GM18507 (cell line): ENCODE measurements at regions not wholly inside any gene's neighbourhood (a gene's known extent, or its start where the extent isn't known, plus 50 kb on each side); places are given as distances from the start of the nearest gene placed in this dataset.

Source experiments
- DNase-seq: peaks from one replicate; pipeline ENCODE4 v3.0.0; 2011; ENCODE audit warnings: low read depth; ENCODE audit not compliant: insufficient read length; ENCODE audit errors: extremely low spot score
- FAIRE-seq: peaks from 2 replicates; lab custom pipeline; 2011; peaks lifted over from hg19 to GRCh38; lab: Jason Lieb, UNC

DNA sequence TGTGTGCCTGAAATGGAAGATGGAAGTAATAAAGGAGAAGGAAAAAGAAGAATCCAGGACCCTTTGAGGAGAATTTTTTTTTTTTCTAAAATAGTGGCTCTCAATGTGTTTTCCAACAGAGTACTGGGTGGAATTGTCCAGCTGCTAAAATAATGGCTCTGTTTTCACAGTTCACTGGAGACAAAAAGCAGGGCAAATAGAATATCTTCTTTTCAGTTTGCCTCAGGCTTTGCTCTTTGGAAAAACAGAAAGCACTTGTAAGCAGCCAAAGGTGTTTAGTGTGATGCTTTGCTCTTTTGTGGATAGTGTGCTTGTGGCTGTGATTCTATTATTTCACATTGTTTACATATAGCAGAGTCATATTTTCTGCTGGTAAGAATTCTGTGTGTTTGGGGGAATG, 77.4 kb upstream of the MROH9 start:
- FAIRE-seq: no peak
- no peak for DNase-seq

- FAIRE-seq: no peak
These were observed 71.7 kb upstream of the MROH9 start for GRCh38 chr1:170863621-170864020.

GRCh38 chr1:170864238-170864637, 71.1 kb upstream of the MROH9 start:
- FAIRE-seq (no peak), DNase-seq (no peak)

More at GRCh38 chr1:170863621-170864020, 71.7 kb upstream of the MROH9 start:
- DNase-seq: no peak

- no peak for FAIRE-seq
These were observed 70.3 kb upstream of the MROH9 start for GRCh38 chr1:170864876-170865538.

DNA sequence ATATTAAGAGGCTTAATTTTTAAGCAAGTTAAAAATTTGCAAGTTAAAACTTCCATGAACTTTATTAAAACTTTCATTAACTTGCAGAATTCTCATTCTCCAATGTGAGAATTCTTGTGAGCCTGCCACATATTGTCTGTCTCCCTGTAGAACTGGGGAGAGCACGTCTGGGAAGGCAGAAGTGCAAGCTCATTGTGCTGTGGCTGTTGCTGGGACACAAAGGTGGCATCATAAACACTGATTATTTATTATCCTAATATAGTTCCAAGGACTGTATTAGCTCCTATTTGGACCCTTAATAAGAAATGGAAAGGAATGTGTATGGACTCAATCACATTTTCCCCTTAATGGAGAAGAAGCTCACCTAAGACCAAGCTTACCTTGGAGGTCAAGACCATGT, 68.7 kb upstream of the MROH9 start:
- DNase-seq (no peak), FAIRE-seq (no peak)

More at GRCh38 chr1:170864876-170865538, 70.3 kb upstream of the MROH9 start:
- no peak for DNase-seq

DNA sequence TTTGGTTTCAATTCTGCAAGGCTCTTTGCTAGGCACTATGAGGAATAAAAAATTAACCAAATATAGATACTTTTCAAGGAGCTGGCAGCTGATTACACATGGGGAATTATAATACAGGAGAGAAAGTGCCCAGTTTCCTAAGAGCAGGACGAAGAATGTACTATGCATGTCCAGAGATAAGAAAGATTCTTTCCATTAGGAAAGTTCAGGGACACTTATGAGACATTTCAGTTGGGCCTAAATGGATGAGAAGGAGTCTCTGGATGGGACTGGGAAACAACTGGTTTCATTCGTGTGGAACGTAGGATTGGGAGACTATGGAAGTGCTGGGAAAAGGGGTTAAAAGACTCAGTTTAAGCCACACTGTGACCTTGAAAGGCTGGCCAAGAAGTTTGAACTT, 63.5 kb upstream of the MROH9 start:
- DNase-seq: no peak
- no peak for FAIRE-seq

DNA sequence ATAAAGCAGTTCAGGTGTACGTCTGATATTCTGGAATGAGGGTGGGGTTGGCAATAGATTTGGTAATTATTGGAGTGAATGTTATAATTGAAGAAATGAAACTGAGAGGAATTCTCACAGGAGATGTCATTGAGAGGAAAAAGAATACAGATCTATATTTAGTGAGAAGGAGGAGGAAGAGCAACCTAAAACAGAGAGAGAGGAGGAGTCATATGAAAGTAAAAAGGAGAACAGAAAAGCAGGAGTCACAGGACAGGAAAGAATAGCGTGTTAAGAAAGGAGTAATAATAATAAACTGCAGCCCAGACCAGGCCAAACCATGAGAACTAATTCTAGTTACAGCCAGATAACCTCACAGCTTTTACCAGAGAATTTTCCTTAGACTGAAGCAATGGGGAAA, 62.7 kb upstream of the MROH9 start:
- FAIRE-seq: peak; percentile 64
- DNase-seq: no peak

GRCh38 chr1:170874671-170875070, 60.7 kb upstream of the MROH9 start:
- FAIRE-seq: no peak
- no peak for DNase-seq

GRCh38 chr1:170881268-170882265, 53.8 kb upstream of the MROH9 start:
- DNase-seq (no peak), FAIRE-seq (no peak)
